ENCODE measurements at regions not wholly inside any gene's neighbourhood (a gene's known extent, or its start where the extent isn't known, plus 50 kb on each side); places are given as distances from the start of the nearest gene placed in this dataset.
"Not testable (repeated sequence)": the region's sequence is repeated elsewhere in the genome, so short reads cannot be mapped to it uniquely, and the experiment has no call there.

DNA sequence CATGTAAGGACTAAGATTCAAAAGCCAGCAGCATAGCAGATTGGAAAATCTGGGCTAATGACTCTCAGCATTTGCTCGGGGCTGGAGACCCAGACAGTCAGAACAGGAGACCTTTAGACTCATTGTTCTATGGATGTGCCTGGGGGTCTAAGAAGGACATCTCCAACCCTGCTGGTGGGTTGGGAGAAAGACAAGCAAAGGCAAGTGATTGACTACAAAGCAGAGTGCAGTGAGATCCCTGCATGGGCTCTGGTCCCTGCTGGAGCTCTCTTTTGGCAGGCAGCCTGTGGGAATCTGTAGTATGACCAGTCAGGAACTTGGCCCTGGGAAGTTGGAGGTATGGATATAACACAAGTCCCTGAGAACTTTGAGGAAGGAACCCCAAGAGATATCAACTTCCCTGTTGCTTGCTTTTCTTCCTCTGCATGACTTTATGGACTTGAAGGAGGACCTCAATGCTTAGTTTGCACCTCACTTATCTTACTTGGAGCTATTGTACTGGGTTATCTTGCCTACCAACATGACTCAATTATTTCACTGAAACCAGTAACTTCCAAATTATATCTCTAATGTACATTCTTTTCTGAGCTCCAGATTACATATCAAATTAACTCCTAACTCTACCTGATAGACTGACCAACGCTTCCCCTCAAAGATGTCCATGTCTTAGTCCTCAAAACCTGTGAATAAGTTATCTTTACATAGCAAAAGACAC is 236.0 kb downstream of the CYRIA start:
- TF ChIP-seq, protein P1, sequence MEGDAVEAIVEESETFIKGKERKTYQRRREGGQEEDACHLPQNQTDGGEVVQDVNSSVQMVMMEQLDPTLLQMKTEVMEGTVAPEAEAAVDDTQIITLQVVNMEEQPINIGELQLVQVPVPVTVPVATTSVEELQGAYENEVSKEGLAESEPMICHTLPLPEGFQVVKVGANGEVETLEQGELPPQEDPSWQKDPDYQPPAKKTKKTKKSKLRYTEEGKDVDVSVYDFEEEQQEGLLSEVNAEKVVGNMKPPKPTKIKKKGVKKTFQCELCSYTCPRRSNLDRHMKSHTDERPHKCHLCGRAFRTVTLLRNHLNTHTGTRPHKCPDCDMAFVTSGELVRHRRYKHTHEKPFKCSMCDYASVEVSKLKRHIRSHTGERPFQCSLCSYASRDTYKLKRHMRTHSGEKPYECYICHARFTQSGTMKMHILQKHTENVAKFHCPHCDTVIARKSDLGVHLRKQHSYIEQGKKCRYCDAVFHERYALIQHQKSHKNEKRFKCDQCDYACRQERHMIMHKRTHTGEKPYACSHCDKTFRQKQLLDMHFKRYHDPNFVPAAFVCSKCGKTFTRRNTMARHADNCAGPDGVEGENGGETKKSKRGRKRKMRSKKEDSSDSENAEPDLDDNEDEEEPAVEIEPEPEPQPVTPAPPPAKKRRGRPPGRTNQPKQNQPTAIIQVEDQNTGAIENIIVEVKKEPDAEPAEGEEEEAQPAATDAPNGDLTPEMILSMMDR (IDR thresholded peaks at IDR 0.05; ENCODE audit: insufficient read depth, low read length), result no peak
- H3K4me3 ChIP-seq (ENCODE audit: low read depth, low read length), result no peak overlapping the region
- DNase-seq (ENCODE audit: low read depth), result no peak

DNA sequence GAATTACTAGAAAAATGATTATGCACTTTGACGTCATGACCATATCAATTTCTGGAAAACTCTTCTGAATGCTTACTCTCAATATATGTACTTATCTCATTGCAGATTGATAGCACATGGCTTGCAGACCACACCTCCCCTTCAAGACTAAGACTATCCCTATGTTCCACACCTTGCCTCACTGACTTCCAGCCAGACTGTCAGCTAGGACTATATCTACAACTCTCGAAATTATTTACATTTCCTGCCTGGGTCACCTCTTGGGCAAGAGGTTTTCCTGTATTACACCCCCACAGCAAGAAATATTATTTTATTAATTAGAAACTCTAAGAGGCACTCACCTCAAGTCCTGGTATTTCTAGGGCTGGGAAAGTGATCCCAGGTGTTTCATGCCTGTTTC is 236.6 kb downstream of the CYRIA start:
- H3K4me3 ChIP-seq (ENCODE audit: low read depth, low read length), result no peak overlapping the region
- DNase-seq (ENCODE audit: low read depth), result no peak
- TF ChIP-seq, protein P1 (IDR thresholded peaks at IDR 0.05; ENCODE audit: insufficient read depth, low read length), result no peak

DNA sequence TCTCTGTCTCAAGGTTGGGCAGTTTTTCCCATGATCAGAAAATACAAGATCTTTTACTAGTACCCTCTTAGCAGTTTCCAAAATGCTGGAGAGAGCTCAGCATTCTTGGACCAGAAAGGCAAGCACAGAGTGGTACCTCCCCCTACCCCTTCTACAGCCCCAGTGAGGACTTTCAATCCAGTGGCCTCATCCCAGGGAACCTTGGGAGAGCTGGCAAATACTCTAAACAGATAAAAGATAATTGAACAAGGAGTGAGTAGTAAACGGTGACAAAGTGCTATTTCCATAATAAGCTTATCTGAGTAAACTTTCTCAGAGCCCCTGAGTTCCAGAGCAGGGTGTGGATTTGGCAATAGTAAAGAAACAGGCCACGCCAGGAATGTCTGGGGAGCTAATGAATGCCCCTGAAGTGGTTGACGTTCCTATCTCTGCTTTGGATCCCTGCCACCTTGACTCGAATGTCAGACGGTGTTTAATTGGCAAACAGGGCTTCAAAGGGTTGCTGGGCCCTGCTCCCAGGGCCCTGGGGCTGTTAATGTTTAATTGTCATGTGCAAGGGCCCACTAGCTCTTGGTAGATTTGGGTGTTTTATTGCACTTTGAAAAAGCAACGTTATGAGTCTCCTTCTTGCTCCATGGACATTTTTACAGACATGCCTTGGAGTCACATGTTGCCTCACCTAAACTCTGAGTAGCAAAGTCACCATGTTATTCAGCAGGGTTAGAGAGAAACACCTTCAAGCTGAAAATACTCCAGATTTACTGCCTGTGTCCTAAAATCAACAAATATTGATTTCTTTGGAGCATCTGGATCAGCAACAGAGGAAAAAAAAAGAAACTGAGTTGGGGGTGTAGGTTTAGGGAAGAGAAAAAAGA is 239.9 kb downstream of the CYRIA start:
- TF ChIP-seq, protein P1 (IDR thresholded peaks at IDR 0.05; ENCODE audit: insufficient read depth, low read length), result no peak
- no peak overlapping the region for H3K4me3 ChIP-seq (ENCODE audit: low read depth, low read length)
- no peak for DNase-seq (ENCODE audit: low read depth)

DNA sequence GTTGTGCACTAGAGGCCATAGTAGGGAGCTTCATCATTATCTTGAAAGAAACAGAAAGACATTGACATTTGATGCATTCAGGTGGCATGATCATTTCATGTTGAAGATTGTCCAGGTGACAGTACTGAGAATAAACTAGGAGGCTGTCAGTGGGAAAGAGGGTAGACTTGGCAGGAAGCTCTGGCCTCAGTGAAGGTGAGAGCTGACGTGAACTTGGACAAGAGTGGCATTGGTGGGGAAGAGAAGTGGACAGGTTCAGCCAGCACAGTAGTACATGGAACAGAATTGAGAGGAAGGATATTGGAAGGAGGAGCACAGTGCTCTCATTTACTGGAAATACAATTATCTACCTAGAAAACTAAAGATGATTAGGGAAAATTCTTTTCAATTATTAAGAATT is 245.2 kb downstream of the CYRIA start:
- TF ChIP-seq, protein P1 (IDR thresholded peaks at IDR 0.05; ENCODE audit: insufficient read depth, low read length), result no peak
- no peak for DNase-seq (ENCODE audit: low read depth)
- no peak overlapping the region for H3K4me3 ChIP-seq (ENCODE audit: low read depth, low read length)

DNA sequence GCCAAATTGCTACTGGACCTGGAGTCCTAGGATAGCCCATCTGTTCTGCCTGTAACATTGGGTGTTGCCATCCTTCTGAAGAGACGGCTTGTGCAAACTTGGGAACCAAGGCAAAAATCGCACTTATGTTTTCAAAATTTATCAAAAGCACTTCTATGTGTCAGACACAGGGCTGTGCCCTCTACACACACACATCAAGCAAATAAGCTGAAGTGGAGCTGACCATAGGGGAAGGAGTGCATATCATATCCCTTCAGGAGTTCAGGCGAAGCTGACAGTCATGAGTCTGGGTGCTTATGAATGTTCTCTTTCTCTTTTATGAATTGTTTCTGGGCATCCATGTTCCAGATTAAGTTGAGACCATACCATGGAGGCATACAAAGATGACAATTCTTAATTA is 247.9 kb downstream of the CYRIA start:
- no peak overlapping the region for H3K4me3 ChIP-seq (ENCODE audit: low read depth, low read length)
- no peak for DNase-seq (ENCODE audit: low read depth)
- TF ChIP-seq, protein P1 (IDR thresholded peaks at IDR 0.05; ENCODE audit: insufficient read depth, low read length), result no peak

DNA sequence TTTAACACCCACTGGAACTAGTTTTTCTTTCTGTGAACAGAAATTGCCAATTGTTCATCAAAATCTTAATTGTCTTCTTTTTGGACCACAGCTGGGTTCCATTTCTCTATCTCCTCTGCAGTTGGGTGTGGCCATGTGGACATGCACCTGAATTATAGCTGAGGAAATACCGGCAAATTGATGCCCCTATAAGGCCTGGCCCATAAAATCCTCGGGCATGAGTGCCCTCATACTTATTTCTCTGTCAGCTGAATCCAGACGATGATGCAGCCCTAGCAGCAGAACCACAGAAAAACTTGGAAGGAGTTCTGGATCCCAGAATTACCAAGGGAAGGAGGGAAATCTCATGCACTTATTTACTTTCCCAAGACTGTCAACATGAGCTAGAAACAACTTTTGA is 249.0 kb downstream of the CYRIA start:
- TF ChIP-seq, protein P1 (IDR thresholded peaks at IDR 0.05; ENCODE audit: insufficient read depth, low read length), result no peak
- no peak for DNase-seq (ENCODE audit: low read depth)
- H3K4me3 ChIP-seq (ENCODE audit: low read depth, low read length), result no peak overlapping the region

DNA sequence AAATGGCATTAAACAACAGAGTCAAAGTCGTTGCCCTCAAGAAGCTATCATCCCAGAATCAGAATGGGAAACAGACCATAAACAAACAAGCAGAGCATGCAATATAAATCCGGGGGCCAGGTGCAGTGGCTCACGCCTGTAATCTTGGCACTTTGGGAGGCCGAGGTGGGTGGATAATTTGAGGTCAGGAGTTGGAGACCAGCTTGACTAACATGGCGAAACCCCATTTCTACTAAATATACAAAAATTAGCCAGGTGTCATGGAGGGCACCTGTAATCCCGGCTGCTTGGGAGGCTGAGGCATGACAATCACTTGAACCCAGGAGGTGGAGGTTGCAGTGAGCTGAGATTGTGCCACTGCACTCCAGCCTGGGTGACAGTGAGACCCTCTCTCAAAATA is 249.8 kb downstream of the CYRIA start:
- DNase-seq (ENCODE audit: low read depth); H3K4me3 ChIP-seq (ENCODE audit: low read depth, low read length): not testable (repeated sequence)

Data from fibroblast of the aortic adventitia (primary cell).